DMS53 treated with DMSO at 0.1 percent for 48 hours (cell line): ENCODE measurements at regions not wholly inside any gene's neighbourhood (a gene's known extent, or its start where the extent isn't known, plus 50 kb on each side); places are given as distances from the start of the nearest gene placed in this dataset.
"Not testable (repeated sequence)": the region's sequence is repeated elsewhere in the genome, so short reads cannot be mapped to it uniquely, and the experiment has no call there.

Experiments
- DNase-seq: peaks from one replicate; lab custom pipeline; 2025; ENCODE audit not compliant: unreplicated experiment; lab: John Stamatoyannopoulos, UW

GRCh38 chr3:635393-635792, 438.8 kb downstream of the CHL1 start:
- DNase-seq: no peak

GRCh38 chr3:643376-643775, 446.8 kb downstream of the CHL1 start:
- DNase-seq: no peak

GRCh38 chr3:655824-656223, 437.0 kb upstream of the CNTN6 start:
- DNase-seq: no peak

GRCh38 chr3:661356-661755, 431.5 kb upstream of the CNTN6 start:
- DNase-seq: no peak

GRCh38 chr3:674116-674515, 418.7 kb upstream of the CNTN6 start:
- no peak for DNase-seq

- no peak for DNase-seq
Measured at GRCh38 chr3:675846-676245, 417.0 kb upstream of the CNTN6 start.

- DNase-seq: no peak
Measured at GRCh38 chr3:683770-684169, 409.1 kb upstream of the CNTN6 start.

- DNase-seq: no peak
Measured at GRCh38 chr3:690770-691169, 402.1 kb upstream of the CNTN6 start.

GRCh38 chr3:700514-700913, 392.3 kb upstream of the CNTN6 start:
- DNase-seq: no peak

- no peak for DNase-seq
Measured at GRCh38 chr3:707041-707440, 385.8 kb upstream of the CNTN6 start.

GRCh38 chr3:713006-713621, 379.7 kb upstream of the CNTN6 start:
- DNase-seq: no peak

GRCh38 chr3:713947-714620, 378.7 kb upstream of the CNTN6 start:
- no peak for DNase-seq

- no peak for DNase-seq
Measured at GRCh38 chr3:721086-721485, 371.7 kb upstream of the CNTN6 start.

- no peak for DNase-seq
Measured at GRCh38 chr3:732326-732928, 360.4 kb upstream of the CNTN6 start.

- no peak for DNase-seq
Measured at GRCh38 chr3:733313-733712, 359.5 kb upstream of the CNTN6 start.

GRCh38 chr3:757711-758110, 335.1 kb upstream of the CNTN6 start:
- no peak for DNase-seq

- no peak for DNase-seq
Measured at GRCh38 chr3:759106-759505, 333.7 kb upstream of the CNTN6 start.

GRCh38 chr3:773433-773832, 319.4 kb upstream of the CNTN6 start:
- DNase-seq: not testable (repeated sequence)

GRCh38 chr3:775178-775880, 317.5 kb upstream of the CNTN6 start:
- DNase-seq: no peak

- DNase-seq: no peak
Measured at GRCh38 chr3:780505-780904, 312.3 kb upstream of the CNTN6 start.

- no peak for DNase-seq
Measured at GRCh38 chr3:791442-791841, 301.4 kb upstream of the CNTN6 start.

- DNase-seq: no peak
Measured at GRCh38 chr3:792630-793029, 300.2 kb upstream of the CNTN6 start.
